HUES48 (cell line): ENCODE measurements at regions not wholly inside any gene's neighbourhood (a gene's known extent, or its start where the extent isn't known, plus 50 kb on each side); places are given as distances from the start of the nearest gene placed in this dataset.
"Not testable (repeated sequence)": the region's sequence is repeated elsewhere in the genome, so short reads cannot be mapped to it uniquely, and the experiment has no call there.

ENCODE experiments used
- H3K27ac ChIP-seq: one replicate; pipeline ENCODE4 v1.7.0; 2013; ENCODE audit warnings: low read depth, low read length, inconsistent platforms
- H3K27me3 ChIP-seq: 2 replicates; pipeline ENCODE4 v1.6.1; 2013; ENCODE audit warnings: mild to moderate bottlenecking, low read length; ENCODE audit not compliant: control insufficient read depth, insufficient read depth
- H3K36me3 ChIP-seq: 2 replicates; pipeline ENCODE4 v1.6.1; 2013; ENCODE audit warnings: low read length; ENCODE audit not compliant: control insufficient read depth, insufficient read depth
- H3K4me1 ChIP-seq: 2 replicates; pipeline ENCODE4 v1.6.1; 2013; ENCODE audit warnings: mild to moderate bottlenecking, low read length; ENCODE audit not compliant: control insufficient read depth, insufficient read depth
- H3K4me3 ChIP-seq: 2 replicates; pipeline ENCODE4 v1.5.1; 2013; ENCODE audit warnings: mild to moderate bottlenecking, low read depth, low read length
- H3K9ac ChIP-seq: 2 replicates; pipeline ENCODE4 v1.6.1; 2013; ENCODE audit warnings: mild to moderate bottlenecking, low read depth, low read length, moderate library complexity
- H3K9me3 ChIP-seq: 2 replicates; pipeline ENCODE4 v1.6.1; 2013; ENCODE audit warnings: low read length; ENCODE audit not compliant: control insufficient read depth, insufficient read depth

GRCh38 chr1:221972276-221973235, 230.7 kb upstream of the DUSP10 start:
- Histone ChIP-seq H3K27ac (peak overlapping the region; percentile 89), H3K9me3 (no peaks in the 10 kb centered on the region), H3K27me3 (no peaks in the 10 kb centered on the region), H3K4me1 (peaks cover 16% of the 10 kb centered on the region), H3K4me3 (peak overlapping the region; percentile 42; the same call in 1 of the 2 replicates), H3K9ac (no peak overlapping the region), H3K36me3 (no peaks in the 10 kb centered on the region)

GRCh38 chr1:221971035-221971434, 229.1 kb upstream of the DUSP10 start:
- H3K9me3 ChIP-seq, H3K27ac ChIP-seq, H3K4me3 ChIP-seq, H3K36me3 ChIP-seq, H3K27me3 ChIP-seq, H3K9ac ChIP-seq: not testable (repeated sequence)
- peaks cover 16% of the 10 kb centered on the region for H3K4me1 ChIP-seq

- not testable (repeated sequence) for H3K9me3 ChIP-seq, H3K27ac ChIP-seq, H3K36me3 ChIP-seq, H3K27me3 ChIP-seq, H3K4me3 ChIP-seq, H3K9ac ChIP-seq
- peaks cover 29% of the 10 kb centered on the region for H3K4me1 ChIP-seq
Measured at GRCh38 chr1:221969298-221969858, 227.5 kb upstream of the DUSP10 start.

- not testable (repeated sequence) for H3K9ac ChIP-seq, H3K27ac ChIP-seq
- H3K4me3 ChIP-seq, result peak overlapping the region; percentile 26; the same call in 1 of the 2 replicates
Measured at GRCh38 chr1:221967538-221967937, 225.6 kb upstream of the DUSP10 start.

GRCh38 chr1:221966888-221967287, 225.0 kb upstream of the DUSP10 start:
- H3K4me1 ChIP-seq, result peaks cover 18% of the 10 kb centered on the region
- not testable (repeated sequence) for H3K27me3 ChIP-seq, H3K9ac ChIP-seq, H3K9me3 ChIP-seq, H3K27ac ChIP-seq, H3K36me3 ChIP-seq
- peak overlapping the region; percentile 26; the same call in 1 of the 2 replicates for H3K4me3 ChIP-seq

More at GRCh38 chr1:221967538-221967937, 225.6 kb upstream of the DUSP10 start:
- not testable (repeated sequence) for H3K27me3 ChIP-seq, H3K9me3 ChIP-seq, H3K36me3 ChIP-seq
- peaks cover 25% of the 10 kb centered on the region for H3K4me1 ChIP-seq

GRCh38 chr1:221965891-221966290, 224.0 kb upstream of the DUSP10 start:
- not testable (repeated sequence) for H3K4me3 ChIP-seq, H3K9ac ChIP-seq, H3K36me3 ChIP-seq, H3K27ac ChIP-seq, H3K27me3 ChIP-seq, H3K9me3 ChIP-seq
- H3K4me1 ChIP-seq, result peaks cover 13% of the 10 kb centered on the region; the same call in 1 of the 2 replicates

- H3K9ac ChIP-seq, result no peak overlapping the region
- no peaks in the 10 kb centered on the region for H3K36me3 ChIP-seq
- H3K4me3 ChIP-seq, result no peak overlapping the region
- H3K9me3 ChIP-seq, result no peaks in the 10 kb centered on the region
- no peaks in the 10 kb centered on the region for H3K27me3 ChIP-seq
- peak overlapping the region; percentile 33 for H3K27ac ChIP-seq
- H3K4me1 ChIP-seq, result peaks cover 13% of the 10 kb centered on the region; the same call in 1 of the 2 replicates
Measured at GRCh38 chr1:221965252-221965651, 223.4 kb upstream of the DUSP10 start.

GRCh38 chr1:221963742-221964141, 221.9 kb upstream of the DUSP10 start:
- no peak overlapping the region for H3K27ac ChIP-seq
- no peaks in the 10 kb centered on the region for H3K9me3 ChIP-seq
- no peak overlapping the region for H3K4me3 ChIP-seq
- no peak overlapping the region for H3K9ac ChIP-seq
- peaks cover 13% of the 10 kb centered on the region; the same call in 1 of the 2 replicates for H3K4me1 ChIP-seq
- H3K36me3 ChIP-seq, result no peaks in the 10 kb centered on the region
- no peaks in the 10 kb centered on the region for H3K27me3 ChIP-seq

- Histone ChIP-seq H3K4me1 (peaks cover 13% of the 10 kb centered on the region; the same call in 1 of the 2 replicates), H3K9ac (no peak overlapping the region), H3K36me3 (no peaks in the 10 kb centered on the region), H3K27ac (no peak overlapping the region), H3K4me3 (no peak overlapping the region), H3K9me3 (no peaks in the 10 kb centered on the region), H3K27me3 (no peaks in the 10 kb centered on the region)
Measured at GRCh38 chr1:221962385-221962784, 220.5 kb upstream of the DUSP10 start.

GRCh38 chr1:221961532-221962292, 219.8 kb upstream of the DUSP10 start:
- Histone ChIP-seq H3K9ac (no peak overlapping the region), H3K27ac (no peak overlapping the region)

More at GRCh38 chr1:221961532-221962292, 219.8 kb upstream of the DUSP10 start:
- Histone ChIP-seq H3K4me1 (peaks cover 13% of the 10 kb centered on the region; the same call in 1 of the 2 replicates), H3K9me3 (no peaks in the 10 kb centered on the region), H3K36me3 (no peaks in the 10 kb centered on the region), H3K27me3 (no peaks in the 10 kb centered on the region), H3K4me3 (no peak overlapping the region)
